Liver (tissue), 8 donors: ENCODE measurements at regions not wholly inside any gene's neighbourhood (a gene's known extent, or its start where the extent isn't known, plus 50 kb on each side); places are given as distances from the start of the nearest gene placed in this dataset.

Source experiments
- DNase-seq: peaks from one replicate; pipeline ENCODE4 v3.0.0-alpha.2; 2017; ENCODE audit warnings: low spot score
- H3K27ac ChIP-seq, 2 donors: one replicate each; pipeline ENCODE4 v1.7.0; 2013; ENCODE audit warnings: inconsistent platforms in 2 of 2, low read length in 2 of 2, control low read depth in 1 of 2, low read depth in 1 of 2, mild to moderate bottlenecking in 1 of 2
- H3K27me3 ChIP-seq, 4 donors: one replicate each; pipeline versions ENCODE4 v1.6.1 to v1.7.0; 2013; ENCODE audit warnings: low read length in 3 of 4, inconsistent platforms in 1 of 4, mild to moderate bottlenecking in 1 of 4, moderate library complexity in 1 of 4; ENCODE audit not compliant: control insufficient read depth in 4 of 4, insufficient read depth in 4 of 4
- H3K36me3 ChIP-seq, 4 donors: one replicate each; pipeline versions ENCODE4 v1.6.1 to v1.7.0; 2013; ENCODE audit warnings: low read length in 3 of 4, mild to moderate bottlenecking in 3 of 4, low read depth in 1 of 4, moderate library complexity in 1 of 4; ENCODE audit not compliant: control insufficient read depth in 4 of 4, insufficient read depth in 3 of 4
- H3K4me1 ChIP-seq, 4 donors: one replicate each; pipeline versions ENCODE4 v1.6.1 to v1.7.0; 2013; ENCODE audit warnings: low read length in 3 of 4, mild to moderate bottlenecking in 3 of 4, moderate library complexity in 1 of 4; ENCODE audit not compliant: control insufficient read depth in 4 of 4, insufficient read depth in 4 of 4
- H3K4me3 ChIP-seq, 3 donors: one replicate each; pipeline versions ENCODE4 v1.6.1 to v1.7.0; 2013; ENCODE audit warnings: low read length in 3 of 3, control low read depth in 1 of 3, low read depth in 1 of 3, mild to moderate bottlenecking in 1 of 3
- H3K9ac ChIP-seq, 2 donors: one replicate each; pipeline ENCODE4 v1.7.0; 2013; ENCODE audit warnings: low read length in 2 of 2, mild to moderate bottlenecking in 2 of 2, moderate library complexity in 2 of 2, control low read depth in 1 of 2, low read depth in 1 of 2
- H3K9me3 ChIP-seq, 4 donors: one replicate each; pipeline versions ENCODE4 v1.6.1 to v1.7.0; 2013; ENCODE audit warnings: low read length in 3 of 4; ENCODE audit not compliant: control insufficient read depth in 4 of 4
- EGR1 ChIP-seq, 2 donors: IDR thresholded peaks; 2 replicates each; pipeline ENCODE4 v1.6.1; 2016 to 2018; ENCODE audit warnings: antibody characterized with exemption in 2 of 2, low read depth in 2 of 2
- FOXA1 ChIP-seq: IDR thresholded peaks from 2 replicates; pipeline ENCODE4 v1.6.1; 2016; ENCODE audit warnings: antibody characterized with exemption
- FOXA2 ChIP-seq: IDR thresholded peaks from 2 replicates; pipeline ENCODE4 v1.6.1; 2016; ENCODE audit warnings: antibody characterized with exemption
- GABPA ChIP-seq, 2 donors: IDR thresholded peaks in 1 of 2; conservative IDR thresholded peaks in 1 of 2; 2 replicates each; pipeline ENCODE4 v1.6.1; 2016; ENCODE audit warnings: antibody characterized with exemption in 2 of 2, mild to moderate bottlenecking in 1 of 2, moderate library complexity in 1 of 2
- HNF4A ChIP-seq, 2 donors: conservative IDR thresholded peaks; 2 replicates each; pipeline ENCODE4 v1.6.1; 2016; ENCODE audit warnings: antibody characterized with exemption in 2 of 2, mild to moderate bottlenecking in 2 of 2
- HNF4G ChIP-seq: IDR thresholded peaks from 2 replicates; pipeline ENCODE4 v1.6.1; 2016; ENCODE audit warnings: antibody characterized with exemption
- JUND ChIP-seq, 2 donors: IDR thresholded peaks; 2 replicates each; pipeline ENCODE4 v1.6.1; 2016; ENCODE audit warnings: antibody characterized with exemption in 2 of 2
- NR2F2 ChIP-seq: IDR thresholded peaks from 2 replicates; pipeline ENCODE4 v1.6.1; 2016; ENCODE audit warnings: antibody characterized with exemption
- RAD21 ChIP-seq, 2 donors: IDR thresholded peaks; 2 replicates each; pipeline ENCODE4 v1.6.1; 2016; ENCODE audit warnings: antibody characterized with exemption in 2 of 2, mild to moderate bottlenecking in 2 of 2
- REST ChIP-seq: IDR thresholded peaks from 2 replicates; pipeline ENCODE4 v1.6.1; 2016; ENCODE audit warnings: antibody characterized with exemption, mild to moderate bottlenecking
- RXRA ChIP-seq, 2 donors: IDR thresholded peaks; 2 replicates each; pipeline ENCODE4 v1.6.1; 2017 to 2018; ENCODE audit warnings: antibody characterized with exemption in 2 of 2, mild to moderate bottlenecking in 1 of 2
- SP1 ChIP-seq: IDR thresholded peaks from 2 replicates; pipeline ENCODE4 v1.6.1; 2018; ENCODE audit warnings: antibody characterized with exemption, mild to moderate bottlenecking
- TAF1 ChIP-seq: conservative IDR thresholded peaks from 2 replicates; pipeline ENCODE4 v1.6.1; 2016; ENCODE audit warnings: antibody characterized with exemption, mild to moderate bottlenecking
- YY1 ChIP-seq: IDR thresholded peaks from 2 replicates; pipeline ENCODE4 v1.6.1; 2016; ENCODE audit warnings: antibody characterized with exemption, mild to moderate bottlenecking
- ZBTB33 ChIP-seq: IDR thresholded peaks from 2 replicates; pipeline ENCODE4 v1.6.1; 2016; ENCODE audit warnings: antibody characterized with exemption
- WGBS: extraction: QIAGEN DNeasy Blood & Tissue Kit; methylation state at CpG from one replicate; pipeline ENCODE4 v1.1.7; 2013; 5-methylcytosine and 5-hydroxymethylcytosine counted together
- TF ChIP-seq, protein P1 (sequence below): IDR thresholded peaks from 2 replicates; pipeline ENCODE4 v1.6.1; 2016; ENCODE audit warnings: antibody characterized with exemption
- TF ChIP-seq, protein P2 (sequence below): IDR thresholded peaks from 2 replicates; pipeline ENCODE4 v1.6.1; 2016; ENCODE audit warnings: antibody characterized with exemption
- TF ChIP-seq, protein P3 (sequence below): fragments of 150-350 bp; IDR thresholded peaks from 2 replicates; pipeline ENCODE4 v1.5.1; 2017; ENCODE audit warnings: improper control_type of control experiment, low read depth, low read length; ENCODE audit not compliant: missing input control
- donor health status: healthy.
- donor health status: healthy.
- donor health status: healthy.
- donor health status: healthy.
- donor health status: healthy.

GRCh38 chr15:95868970-95869369 is 461.5 kb upstream of the NR2F2 start:
- Histone ChIP-seq H3K27me3 (no peaks in the 10 kb centered on the region), H3K27ac (no peak overlapping the region), H3K36me3 (no peaks in the 10 kb centered on the region), H3K4me3 (no peak overlapping the region), H3K9me3 (no peaks in the 10 kb centered on the region), H3K9ac (no peak overlapping the region), H3K4me1 (no peaks in the 10 kb centered on the region)
- TF ChIP-seq RXRA (IDR thresholded peaks at IDR 0.05) (no peak), FOXA1 (no peak), YY1 (no peak), REST (no peak), RAD21 (IDR thresholded peaks at IDR 0.05) (no peak), ZBTB33 (no peak), HNF4G (no peak), SP1 (no peak), TAF1 (no peak), JUND (IDR thresholded peaks at IDR 0.05) (no peak), EGR1 (IDR thresholded peaks at IDR 0.05; ENCODE audit: low read depth in 2 of 2) (no peak), GABPA (IDR thresholded peaks at IDR 0.05 in 1 of 2, conservative IDR thresholded peaks at IDR 0.05 in 1 of 2) (no peak), FOXA2 (no peak), NR2F2 (no peak), HNF4A (conservative IDR thresholded peaks at IDR 0.05) (no peak)
- TF ChIP-seq, protein P1, sequence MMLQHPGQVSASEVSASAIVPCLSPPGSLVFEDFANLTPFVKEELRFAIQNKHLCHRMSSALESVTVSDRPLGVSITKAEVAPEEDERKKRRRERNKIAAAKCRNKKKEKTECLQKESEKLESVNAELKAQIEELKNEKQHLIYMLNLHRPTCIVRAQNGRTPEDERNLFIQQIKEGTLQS, result no peak
- TF ChIP-seq, protein P2, sequence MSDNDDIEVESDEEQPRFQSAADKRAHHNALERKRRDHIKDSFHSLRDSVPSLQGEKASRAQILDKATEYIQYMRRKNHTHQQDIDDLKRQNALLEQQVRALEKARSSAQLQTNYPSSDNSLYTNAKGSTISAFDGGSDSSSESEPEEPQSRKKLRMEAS, result no peak
- TF ChIP-seq, protein P3, sequence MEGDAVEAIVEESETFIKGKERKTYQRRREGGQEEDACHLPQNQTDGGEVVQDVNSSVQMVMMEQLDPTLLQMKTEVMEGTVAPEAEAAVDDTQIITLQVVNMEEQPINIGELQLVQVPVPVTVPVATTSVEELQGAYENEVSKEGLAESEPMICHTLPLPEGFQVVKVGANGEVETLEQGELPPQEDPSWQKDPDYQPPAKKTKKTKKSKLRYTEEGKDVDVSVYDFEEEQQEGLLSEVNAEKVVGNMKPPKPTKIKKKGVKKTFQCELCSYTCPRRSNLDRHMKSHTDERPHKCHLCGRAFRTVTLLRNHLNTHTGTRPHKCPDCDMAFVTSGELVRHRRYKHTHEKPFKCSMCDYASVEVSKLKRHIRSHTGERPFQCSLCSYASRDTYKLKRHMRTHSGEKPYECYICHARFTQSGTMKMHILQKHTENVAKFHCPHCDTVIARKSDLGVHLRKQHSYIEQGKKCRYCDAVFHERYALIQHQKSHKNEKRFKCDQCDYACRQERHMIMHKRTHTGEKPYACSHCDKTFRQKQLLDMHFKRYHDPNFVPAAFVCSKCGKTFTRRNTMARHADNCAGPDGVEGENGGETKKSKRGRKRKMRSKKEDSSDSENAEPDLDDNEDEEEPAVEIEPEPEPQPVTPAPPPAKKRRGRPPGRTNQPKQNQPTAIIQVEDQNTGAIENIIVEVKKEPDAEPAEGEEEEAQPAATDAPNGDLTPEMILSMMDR, result no peak
- WGBS, result 85% methylated on average over 13 of the region's 13 CpGs
- DNase-seq, result no peak

DNA sequence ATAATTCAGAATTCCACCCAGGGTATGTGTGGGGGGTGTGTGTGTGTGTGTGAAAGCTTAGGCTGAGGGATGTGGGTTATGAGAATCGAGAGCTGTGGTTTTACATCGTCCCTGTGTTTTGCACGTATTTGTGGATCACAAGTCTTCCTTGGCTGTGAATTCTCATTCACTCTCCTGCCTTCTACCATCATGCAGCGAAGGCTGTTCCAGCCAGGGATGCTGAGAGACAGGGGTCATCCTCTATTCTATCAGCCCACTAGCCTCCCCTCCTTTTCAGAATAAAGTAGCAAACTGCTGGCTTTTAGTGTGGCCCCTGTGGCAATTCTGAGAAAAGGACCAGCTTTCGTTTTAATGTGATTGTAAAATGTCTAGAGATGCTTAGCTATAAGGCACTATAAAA is 460.6 kb upstream of the NR2F2 start:
- Histone ChIP-seq H3K27ac (no peak overlapping the region), H3K27me3 (no peaks in the 10 kb centered on the region), H3K9ac (no peak overlapping the region), H3K9me3 (no peaks in the 10 kb centered on the region), H3K4me3 (no peak overlapping the region), H3K4me1 (no peaks in the 10 kb centered on the region), H3K36me3 (no peaks in the 10 kb centered on the region)
- no peak for DNase-seq
- 76% methylated on average over 5 of the region's 5 CpGs for WGBS
- TF ChIP-seq RXRA (IDR thresholded peaks at IDR 0.05) (no peak), HNF4G (no peak), REST (no peak), JUND (IDR thresholded peaks at IDR 0.05) (no peak), NR2F2 (no peak), TAF1 (no peak), GABPA (IDR thresholded peaks at IDR 0.05 in 1 of 2, conservative IDR thresholded peaks at IDR 0.05 in 1 of 2) (no peak), SP1 (no peak), ZBTB33 (no peak)
- TF ChIP-seq, protein P2, result no peak
- TF ChIP-seq, protein P1, result no peak
